Stimulated activated CD4-positive, alpha-beta T cell treated with anti-CD3 and anti-CD28 coated beads, Interleukin-1b, Interleukin-23, amount 100 ng/mL, for 48 hours (primary cell): ENCODE measurements at regions not wholly inside any gene's neighbourhood (a gene's known extent, or its start where the extent isn't known, plus 50 kb on each side); places are given as distances from the start of the nearest gene placed in this dataset.
"Not testable (repeated sequence)": the region's sequence is repeated elsewhere in the genome, so short reads cannot be mapped to it uniquely, and the experiment has no call there.

ENCODE experiments used
- DNase-seq: peaks from one replicate; pipeline ENCODE4 v3.0.0-alpha.2; 2020

GRCh38 chr5:92760550-92760949 is 820.5 kb downstream of the NR2F1-AS1 start:
- no peak for DNase-seq

- no peak for DNase-seq
Measured at GRCh38 chr5:92758552-92758951, 822.5 kb downstream of the NR2F1-AS1 start.

GRCh38 chr5:92749943-92750342 is 831.1 kb downstream of the NR2F1-AS1 start:
- DNase-seq = no peak

GRCh38 chr5:92748072-92748676 is 832.8 kb downstream of the NR2F1-AS1 start:
- no peak for DNase-seq

- DNase-seq = no peak
Measured at GRCh38 chr5:92741906-92742305, 839.1 kb downstream of the NR2F1-AS1 start.

GRCh38 chr5:92734211-92734940 is 846.6 kb downstream of the NR2F1-AS1 start:
- no peak for DNase-seq

GRCh38 chr5:92730486-92730885 is 850.5 kb downstream of the NR2F1-AS1 start:
- DNase-seq = no peak

GRCh38 chr5:92729088-92729487 is 851.9 kb downstream of the NR2F1-AS1 start:
- DNase-seq = no peak

- DNase-seq = no peak
Measured at GRCh38 chr5:92715946-92716520, 865.0 kb downstream of the NR2F1-AS1 start.

- DNase-seq = no peak
Measured at GRCh38 chr5:92713826-92714225, 867.2 kb downstream of the NR2F1-AS1 start.

- DNase-seq = no peak
Measured at GRCh38 chr5:92713335-92713743, 867.7 kb downstream of the NR2F1-AS1 start.

- no peak for DNase-seq
Measured at GRCh38 chr5:92711956-92712355, 869.1 kb downstream of the NR2F1-AS1 start.

GRCh38 chr5:92704590-92704989 is 876.4 kb downstream of the NR2F1-AS1 start:
- no peak for DNase-seq

- no peak for DNase-seq
Measured at GRCh38 chr5:92703976-92704375, 877.0 kb downstream of the NR2F1-AS1 start.

GRCh38 chr5:92695123-92696003 is 885.7 kb downstream of the NR2F1-AS1 start:
- DNase-seq = no peak

GRCh38 chr5:92694067-92694466 is 887.0 kb downstream of the NR2F1-AS1 start:
- no peak for DNase-seq

- DNase-seq = not testable (repeated sequence)
Measured at GRCh38 chr5:92691955-92692354, 889.1 kb downstream of the NR2F1-AS1 start.

- no peak for DNase-seq
Measured at GRCh38 chr5:92687821-92688722, 892.9 kb downstream of the NR2F1-AS1 start.

GRCh38 chr5:92678640-92679039 is 902.4 kb downstream of the NR2F1-AS1 start:
- no peak for DNase-seq

GRCh38 chr5:92676215-92677165 is 904.5 kb downstream of the NR2F1-AS1 start:
- DNase-seq = no peak

GRCh38 chr5:92674321-92674720 is 906.7 kb downstream of the NR2F1-AS1 start:
- no peak for DNase-seq
